ENCODE measurements at regions not wholly inside any gene's neighbourhood (a gene's known extent, or its start where the extent isn't known, plus 50 kb on each side); places are given as distances from the start of the nearest gene placed in this dataset.

GRCh38 chr3:18538463-18539230, 113.5 kb upstream of the SATB1 start:
- no peak for TF ChIP-seq CTCF (conservative IDR thresholded peaks at IDR 0.05 in 1 of 2, IDR thresholded peaks at IDR 0.05 in 1 of 2; ENCODE audit: extremely low read depth in 1 of 2, insufficient read depth in 1 of 2, low read depth in 1 of 2, low read length in 2 of 2)
- no peak for TF ChIP-seq EZH2 (IDR thresholded peaks at IDR 0.05; ENCODE audit: borderline replicate concordance, low read length)
